Kidney glomerular epithelial cell (primary cell): ENCODE measurements at regions not wholly inside any gene's neighbourhood (a gene's known extent, or its start where the extent isn't known, plus 50 kb on each side); places are given as distances from the start of the nearest gene placed in this dataset.
"Not testable (repeated sequence)": the region's sequence is repeated elsewhere in the genome, so short reads cannot be mapped to it uniquely, and the experiment has no call there.

Experiments used
- DNase-seq: peaks from one replicate; lab custom pipeline; 2025; lab: John Stamatoyannopoulos, UW

- peak; percentile 81 for DNase-seq
Observed at GRCh38 chr12:75759842-75760572, 248.6 kb upstream of the KRR1 start.

DNA sequence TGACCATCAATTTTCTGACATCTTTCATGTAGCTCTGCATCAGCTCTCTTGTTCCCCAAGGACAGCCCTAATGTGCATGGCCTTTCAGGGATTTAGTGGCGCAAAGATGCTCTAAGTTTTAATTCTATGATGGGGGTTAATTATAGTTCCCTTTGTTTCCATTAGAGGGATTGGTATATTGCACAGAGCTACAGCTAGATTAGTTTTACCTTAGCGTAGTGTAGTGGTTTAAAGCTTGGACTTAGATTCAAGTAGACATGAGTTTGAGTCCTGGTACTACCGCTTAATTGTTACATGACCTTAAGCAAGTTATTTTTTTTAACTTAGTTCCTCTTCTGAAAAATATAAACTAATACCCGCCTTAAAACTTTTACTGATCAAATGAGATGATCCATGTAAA lies 247.8 kb upstream of the KRR1 start:
- DNase-seq, result no peak

DNA sequence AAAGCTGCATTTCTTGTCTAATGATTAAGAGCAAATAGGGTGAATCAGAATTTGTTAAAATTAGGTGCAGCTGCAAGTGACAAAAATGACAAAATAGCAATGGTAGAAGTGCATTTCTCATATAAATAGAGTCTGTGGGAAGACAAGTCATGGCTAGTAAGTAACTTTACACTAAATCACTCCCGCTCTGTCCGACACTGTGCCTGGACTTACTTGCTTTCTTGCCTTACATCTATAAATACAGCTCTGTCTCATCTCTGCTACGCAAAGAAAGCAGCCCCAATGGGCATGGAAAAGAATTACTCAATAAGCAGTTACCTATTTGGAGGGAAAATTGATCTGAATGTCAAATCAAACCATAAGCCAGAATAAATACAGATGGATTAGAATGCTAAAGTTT lies 245.4 kb upstream of the KRR1 start:
- DNase-seq, result no peak

DNA sequence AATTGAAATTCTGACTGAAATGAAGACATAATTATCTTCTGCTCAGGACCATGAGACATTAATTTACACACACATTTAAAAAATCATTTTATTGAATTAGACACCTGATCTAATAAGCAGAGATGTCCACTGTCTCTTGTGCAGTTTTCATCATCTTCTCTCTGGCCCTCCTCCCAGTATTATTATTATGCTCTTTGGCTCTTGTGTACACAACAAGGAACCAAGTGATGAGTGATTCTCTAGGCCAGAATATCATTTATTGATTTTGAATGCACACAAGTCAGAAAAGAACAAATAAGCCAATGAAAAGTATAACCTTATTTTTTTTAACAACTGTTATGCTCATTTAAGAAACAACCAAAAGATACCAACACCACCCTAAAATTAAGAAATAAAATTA lies 244.7 kb upstream of the KRR1 start:
- no peak for DNase-seq

- DNase-seq, result no peak
Observed at GRCh38 chr12:75754698-75755097, 243.3 kb upstream of the KRR1 start.

GRCh38 chr12:75754141-75754540 lies 242.7 kb upstream of the KRR1 start:
- no peak for DNase-seq

DNA sequence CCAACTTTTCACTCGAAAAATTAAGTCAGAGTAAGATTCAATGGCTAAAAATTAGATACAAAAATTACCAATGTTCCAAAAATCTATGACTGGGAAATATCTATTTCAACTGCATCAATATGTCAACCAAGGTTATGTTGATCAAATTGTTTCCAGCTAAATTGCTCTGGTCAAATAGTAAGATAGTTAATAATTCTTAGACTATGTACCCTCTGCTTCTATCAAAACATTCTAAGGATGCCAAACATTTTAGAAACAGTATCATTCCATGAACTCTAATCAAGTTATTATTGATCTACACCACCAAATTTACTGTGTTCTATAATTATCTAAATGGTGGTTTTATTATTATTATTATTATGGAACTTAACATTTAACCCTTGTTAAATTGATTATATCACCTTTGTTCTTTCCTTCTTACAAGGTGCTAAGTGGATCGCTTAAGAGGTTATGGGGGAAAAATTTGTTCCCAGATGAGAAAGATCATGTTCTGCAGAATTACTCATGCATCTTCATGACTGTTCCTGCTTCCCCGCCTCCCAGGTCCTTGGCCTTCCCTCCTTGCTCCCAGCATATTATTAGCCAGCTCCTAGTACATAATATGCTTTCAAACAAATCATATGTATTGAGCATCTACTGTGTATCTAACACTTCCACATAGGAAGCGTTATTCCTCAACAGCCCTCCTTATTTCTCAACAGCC lies 240.5 kb upstream of the KRR1 start:
- DNase-seq, result peak; percentile 35

GRCh38 chr12:75750716-75751306 lies 239.4 kb upstream of the KRR1 start:
- peak; percentile 34 for DNase-seq

DNA sequence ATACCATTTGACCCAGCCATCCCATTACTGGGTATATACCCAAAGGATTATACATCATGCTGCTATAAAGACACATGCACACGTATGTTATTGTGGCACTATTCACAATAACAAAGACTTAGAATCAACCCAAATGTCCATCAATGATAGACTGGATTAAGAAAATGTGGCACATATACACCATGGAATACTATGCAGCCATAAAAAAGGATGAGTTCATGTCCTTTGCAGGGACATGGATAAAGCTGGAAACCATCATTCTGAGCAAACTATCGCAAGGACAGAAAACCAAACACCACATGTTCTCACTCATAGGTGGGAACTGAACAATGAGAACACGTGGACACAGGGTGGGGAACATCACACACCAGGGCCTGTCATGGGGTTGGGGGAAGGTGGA lies 237.6 kb upstream of the KRR1 start:
- not testable (repeated sequence) for DNase-seq

- no peak for DNase-seq
Observed at GRCh38 chr12:75748136-75748535, 236.7 kb upstream of the KRR1 start.

DNA sequence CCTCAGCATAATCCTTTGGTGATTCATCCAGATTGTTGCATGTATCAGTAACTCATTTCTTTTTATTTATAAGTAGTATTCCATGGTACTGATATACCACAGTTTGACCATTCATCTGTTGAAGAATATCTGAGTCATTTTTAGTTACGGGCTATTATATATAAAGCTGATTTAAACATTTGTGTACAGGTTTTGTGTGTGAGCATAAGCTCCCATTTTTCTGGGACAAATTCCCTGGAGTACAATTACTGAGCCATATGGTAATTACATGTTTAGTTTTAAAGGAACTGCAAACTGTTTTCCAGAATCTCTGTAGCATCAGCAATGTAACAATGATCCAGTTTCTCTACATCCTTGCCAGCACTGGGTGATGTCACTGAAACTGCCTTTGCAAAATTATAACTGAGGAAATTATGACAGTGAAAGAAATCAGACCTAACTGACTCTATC lies 236.2 kb upstream of the KRR1 start:
- DNase-seq, result peak; percentile 50

DNA sequence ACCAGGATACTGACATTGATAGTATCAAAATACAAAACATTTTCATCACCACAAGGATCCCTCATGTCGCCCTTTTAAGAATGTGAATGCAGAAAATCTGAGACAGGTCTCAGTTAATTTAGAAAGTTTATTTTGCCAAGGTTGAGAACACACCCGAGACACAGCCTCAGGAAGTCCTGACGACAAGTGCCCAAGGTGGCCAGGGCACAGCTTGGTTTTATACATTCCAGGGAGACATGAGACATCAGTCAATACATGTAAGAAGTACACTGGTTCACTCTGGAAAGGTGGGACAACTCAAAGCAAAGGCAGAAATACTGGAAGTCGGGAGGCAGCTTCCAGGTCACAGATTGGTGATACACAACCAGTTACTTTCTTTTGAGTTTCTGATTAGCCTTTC lies 235.2 kb upstream of the KRR1 start:
- no peak for DNase-seq

DNA sequence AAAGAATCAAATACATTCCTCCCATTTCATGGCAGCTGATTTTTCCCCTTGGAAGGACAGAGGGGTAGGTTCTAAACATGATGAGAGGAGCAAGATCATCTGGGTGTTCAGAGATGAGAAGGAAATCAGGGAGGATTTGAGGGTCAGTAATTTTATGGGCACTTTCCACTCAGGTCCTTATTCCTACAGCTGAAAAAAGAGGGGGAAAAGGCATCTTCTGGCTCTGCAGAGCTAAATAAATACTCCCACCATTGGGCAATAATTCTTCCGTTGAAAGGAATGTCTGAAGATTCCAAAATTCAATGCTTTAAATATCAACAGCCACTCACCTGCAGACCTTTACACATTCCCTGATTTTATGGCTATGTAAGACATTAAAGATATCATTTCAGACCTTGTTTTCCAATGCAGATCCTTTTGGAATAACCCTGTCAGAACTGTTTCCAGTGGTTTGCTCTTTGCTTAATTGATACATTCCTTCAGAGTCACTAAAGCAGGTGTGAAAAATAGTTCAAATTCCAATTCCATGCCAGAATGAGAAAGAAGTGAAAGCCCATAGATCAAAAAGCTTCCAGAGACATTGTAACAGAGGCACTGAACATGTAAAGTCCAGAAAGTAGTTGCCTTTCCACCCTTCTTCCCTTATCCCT lies 233.3 kb upstream of the KRR1 start:
- DNase-seq, result peak; percentile 72

DNA sequence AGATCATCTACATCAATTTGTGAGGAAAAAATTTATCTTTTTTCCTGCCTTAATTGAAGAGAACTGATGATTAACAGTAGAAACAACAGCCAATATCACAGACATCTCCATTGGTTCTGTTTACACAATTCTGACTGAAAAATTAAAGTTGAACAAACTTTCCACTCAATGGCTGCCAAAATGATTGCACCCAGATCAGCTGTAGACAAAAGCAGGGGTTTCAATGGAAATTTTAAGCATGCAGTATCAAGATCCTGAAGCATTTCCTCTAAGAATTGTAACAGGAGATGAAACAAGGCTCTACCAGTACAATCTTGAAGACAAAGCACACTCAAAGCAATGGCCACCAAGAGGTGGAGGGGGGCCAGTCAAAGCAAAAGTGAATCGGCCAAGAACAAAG lies 231.6 kb upstream of the KRR1 start:
- DNase-seq, result no peak

GRCh38 chr12:75742048-75742447 lies 230.6 kb upstream of the KRR1 start:
- no peak for DNase-seq

DNA sequence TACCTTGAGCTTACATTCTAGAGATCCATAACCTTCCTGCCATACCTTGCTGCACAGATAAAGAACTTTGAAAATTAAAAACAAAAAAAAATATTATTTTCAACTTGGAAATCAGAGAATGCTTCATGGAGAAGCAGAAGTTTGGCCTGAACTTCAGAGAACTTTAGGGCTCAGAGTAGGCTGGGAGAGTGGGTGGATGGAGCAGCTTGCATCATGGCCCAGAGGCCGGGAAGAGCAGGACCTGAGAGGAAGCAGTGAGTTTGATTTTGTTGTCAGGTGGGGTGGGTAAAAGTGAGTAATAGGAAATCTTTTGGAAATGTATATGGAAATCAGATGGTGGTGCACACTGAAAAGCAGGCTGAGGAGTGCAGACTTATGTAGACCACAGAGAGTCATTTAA lies 228.5 kb upstream of the KRR1 start:
- no peak for DNase-seq

- DNase-seq, result not testable (repeated sequence)
Observed at GRCh38 chr12:75739098-75739497, 227.7 kb upstream of the KRR1 start.

GRCh38 chr12:75738486-75738885 lies 227.1 kb upstream of the KRR1 start:
- no peak for DNase-seq

GRCh38 chr12:75735853-75736252 lies 224.4 kb upstream of the KRR1 start:
- DNase-seq, result no peak

GRCh38 chr12:75728826-75729225 lies 217.4 kb upstream of the KRR1 start:
- DNase-seq, result no peak

DNA sequence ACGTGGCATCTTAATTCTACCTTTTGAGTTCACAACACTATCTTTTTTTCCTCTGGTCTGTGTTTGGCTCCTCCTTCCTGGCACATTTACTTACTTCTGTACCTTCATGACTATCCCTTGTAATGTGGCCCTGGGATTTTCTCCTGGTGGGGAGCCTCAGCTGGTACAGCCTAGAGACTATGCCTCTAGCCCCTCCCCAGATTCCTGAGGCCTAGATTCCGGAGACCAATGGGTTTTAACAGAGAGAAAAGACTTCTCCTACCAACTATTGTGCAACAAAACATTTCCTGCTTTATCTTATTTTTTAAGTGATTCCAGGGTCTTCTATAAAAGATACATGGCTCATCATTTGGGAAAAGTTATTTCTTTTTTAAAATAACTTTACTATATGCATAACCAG lies 216.2 kb upstream of the KRR1 start:
- no peak for DNase-seq

DNA sequence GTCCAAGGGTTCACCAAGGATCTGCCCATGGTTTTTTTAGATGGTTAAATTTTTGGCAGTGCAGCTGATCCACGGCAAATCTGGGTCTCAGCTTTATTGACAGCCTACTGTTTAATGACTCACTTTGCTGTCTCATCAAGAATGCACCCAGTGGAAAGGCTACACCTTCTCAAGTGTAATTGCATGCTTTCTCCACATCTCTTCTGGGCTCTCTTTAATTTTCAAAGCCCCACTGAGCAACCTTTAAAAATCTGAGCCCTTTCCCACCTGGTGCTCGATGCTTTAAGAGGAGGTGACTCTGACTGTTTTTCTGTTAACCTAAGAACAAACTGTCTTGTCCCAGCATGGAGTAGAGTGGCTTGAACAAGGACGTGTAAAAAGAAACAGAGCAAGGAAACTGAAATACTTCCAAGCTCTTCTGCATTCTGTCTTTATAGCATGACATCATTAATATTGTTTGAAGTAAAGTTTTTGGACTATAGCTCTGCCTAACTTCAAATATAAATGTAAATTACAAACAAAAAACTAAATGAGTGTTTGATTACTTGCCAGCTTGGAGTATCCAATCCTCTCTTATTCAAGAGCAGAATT lies 214.2 kb upstream of the KRR1 start:
- DNase-seq, result peak; percentile 70
